NB4 (cell line): ENCODE measurements at regions not wholly inside any gene's neighbourhood (a gene's known extent, or its start where the extent isn't known, plus 50 kb on each side); places are given as distances from the start of the nearest gene placed in this dataset.

ENCODE experiments used
- DNase-seq: peaks from one replicate; pipeline ENCODE4 v3.0.0; 2010; ENCODE audit warnings: low read depth
- H3K4me3 ChIP-seq: one replicate; pipeline ENCODE4 v1.5.1; 2011; ENCODE audit warnings: mild to moderate bottlenecking, low read depth, low read length, moderate library complexity
- CTCF ChIP-seq: IDR thresholded peaks from one replicate; pipeline ENCODE4 v1.5.1; 2012; ENCODE audit warnings: low read depth, low read length
- MAX ChIP-seq: IDR thresholded peaks from 2 replicates; pipeline ENCODE4 v1.6.1; 2011; ENCODE audit warnings: low read depth, low read length
- MYC ChIP-seq: IDR thresholded peaks from 2 replicates; pipeline ENCODE4 v1.6.1; 2011; ENCODE audit warnings: low read depth, low read length
- POLR2A ChIP-seq: IDR thresholded peaks from 2 replicates; pipeline ENCODE4 v1.6.1; 2011; ENCODE audit warnings: mild to moderate bottlenecking; ENCODE audit not compliant: insufficient read length; ENCODE audit errors: extremely low read depth

DNA sequence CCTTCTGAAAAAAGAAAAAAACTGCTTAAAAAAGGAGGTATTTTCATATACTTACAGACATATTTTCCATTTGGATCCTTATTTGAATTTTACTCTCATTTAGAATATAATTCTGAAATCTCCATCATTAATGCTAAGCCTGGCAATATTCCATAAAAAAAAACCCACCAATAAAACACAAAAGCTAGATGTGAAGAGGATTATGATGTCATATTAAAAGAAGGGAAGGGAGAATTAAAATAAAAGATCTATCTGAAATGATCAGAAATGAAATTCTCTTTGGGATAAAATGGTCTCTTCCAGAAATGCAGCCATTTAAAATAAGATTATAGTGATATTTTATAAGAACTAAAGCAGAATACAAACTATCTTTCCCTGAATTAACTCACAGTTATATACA lies 206.7 kb upstream of the CAMK1G start:
- DNase-seq, result no peak
- no peak overlapping the region for H3K4me3 ChIP-seq
- TF ChIP-seq POLR2A (no peak), CTCF (no peak), MYC (no peak), MAX (no peak)

- DNase-seq, result no peak
- TF ChIP-seq MAX, result no peak
- no peak for TF ChIP-seq CTCF
- TF ChIP-seq POLR2A, result no peak
- TF ChIP-seq MYC, result no peak
- H3K4me3 ChIP-seq, result no peak overlapping the region
Observed at GRCh38 chr1:209377995-209378394, 205.5 kb upstream of the CAMK1G start.

DNA sequence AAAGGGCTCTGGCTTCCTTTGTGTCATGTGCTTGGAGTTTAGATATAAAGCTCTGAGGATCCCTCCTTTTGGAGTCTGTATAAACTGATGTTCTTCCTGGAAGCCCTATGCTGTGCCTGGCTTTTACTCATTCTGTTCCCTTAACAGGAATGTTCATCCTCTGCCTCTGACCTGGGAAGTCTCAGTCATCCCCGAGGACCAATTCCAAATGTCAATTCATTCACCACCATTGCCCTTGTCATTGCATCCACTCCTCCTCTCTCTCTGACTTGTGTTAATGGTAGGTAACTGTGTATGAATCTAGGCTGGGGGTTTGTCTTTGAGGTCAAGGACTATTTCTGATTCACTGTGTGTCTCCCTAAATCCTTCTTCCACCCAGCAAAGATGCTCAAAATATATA lies 204.2 kb upstream of the CAMK1G start:
- no peak overlapping the region for H3K4me3 ChIP-seq
- TF ChIP-seq POLR2A, result no peak
- TF ChIP-seq MYC, result no peak
- TF ChIP-seq MAX, result no peak
- no peak for TF ChIP-seq CTCF
- DNase-seq, result no peak

GRCh38 chr1:209380420-209380819 lies 203.1 kb upstream of the CAMK1G start:
- DNase-seq, result no peak
- no peak overlapping the region for H3K4me3 ChIP-seq
- TF ChIP-seq CTCF (no peak), POLR2A (no peak), MAX (no peak), MYC (no peak)

DNA sequence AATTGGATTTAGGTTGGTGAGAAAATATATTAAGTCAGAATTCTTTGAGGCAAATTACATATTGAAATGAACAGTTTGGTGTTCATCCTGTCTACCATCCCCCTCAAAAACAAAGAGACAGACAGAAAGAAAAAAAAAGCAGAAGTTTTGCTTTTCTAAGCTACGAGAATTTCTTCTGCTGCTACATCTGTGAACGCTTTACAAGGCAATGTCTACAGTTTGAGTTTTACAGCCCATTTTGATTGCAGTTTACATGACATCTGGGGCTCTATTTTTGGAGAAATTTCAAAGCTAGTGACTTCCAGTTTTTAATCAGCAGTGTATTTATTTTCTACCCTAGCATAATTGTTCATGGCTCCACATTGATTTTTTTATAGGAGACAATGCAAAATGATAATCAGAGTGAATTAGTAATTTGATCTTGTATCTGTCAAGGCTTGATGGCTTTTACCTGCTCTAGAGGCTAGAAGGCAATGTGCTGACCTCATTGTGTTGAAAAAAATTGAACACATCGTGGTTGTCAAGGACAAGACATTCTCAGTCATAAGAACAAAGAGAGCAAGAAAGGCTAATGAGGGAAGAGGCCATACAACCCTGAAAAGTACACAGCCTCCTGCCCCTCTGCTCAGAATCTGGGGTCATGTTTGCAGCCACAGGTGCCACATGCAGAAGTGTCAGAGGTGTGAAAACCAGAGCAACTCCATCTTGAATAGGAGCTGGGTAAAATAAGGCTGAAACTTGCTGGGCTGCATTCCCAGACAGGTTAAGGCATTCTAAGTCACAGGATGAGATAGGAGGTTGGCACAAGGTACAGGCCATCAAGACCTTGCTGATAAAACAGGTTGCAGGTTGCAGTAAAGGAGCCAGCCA lies 201.0 kb upstream of the CAMK1G start:
- DNase-seq, result no peak
- TF ChIP-seq CTCF, result no peak
- TF ChIP-seq POLR2A, result no peak
- no peak for TF ChIP-seq MAX
- no peak for TF ChIP-seq MYC
- no peak overlapping the region for H3K4me3 ChIP-seq
